ENCODE measurements at regions not wholly inside any gene's neighbourhood (a gene's known extent, or its start where the extent isn't known, plus 50 kb on each side); places are given as distances from the start of the nearest gene placed in this dataset.
A peak's percentile ranks its signal among the peaks of the same experiment; 100 is the strongest.

DNA sequence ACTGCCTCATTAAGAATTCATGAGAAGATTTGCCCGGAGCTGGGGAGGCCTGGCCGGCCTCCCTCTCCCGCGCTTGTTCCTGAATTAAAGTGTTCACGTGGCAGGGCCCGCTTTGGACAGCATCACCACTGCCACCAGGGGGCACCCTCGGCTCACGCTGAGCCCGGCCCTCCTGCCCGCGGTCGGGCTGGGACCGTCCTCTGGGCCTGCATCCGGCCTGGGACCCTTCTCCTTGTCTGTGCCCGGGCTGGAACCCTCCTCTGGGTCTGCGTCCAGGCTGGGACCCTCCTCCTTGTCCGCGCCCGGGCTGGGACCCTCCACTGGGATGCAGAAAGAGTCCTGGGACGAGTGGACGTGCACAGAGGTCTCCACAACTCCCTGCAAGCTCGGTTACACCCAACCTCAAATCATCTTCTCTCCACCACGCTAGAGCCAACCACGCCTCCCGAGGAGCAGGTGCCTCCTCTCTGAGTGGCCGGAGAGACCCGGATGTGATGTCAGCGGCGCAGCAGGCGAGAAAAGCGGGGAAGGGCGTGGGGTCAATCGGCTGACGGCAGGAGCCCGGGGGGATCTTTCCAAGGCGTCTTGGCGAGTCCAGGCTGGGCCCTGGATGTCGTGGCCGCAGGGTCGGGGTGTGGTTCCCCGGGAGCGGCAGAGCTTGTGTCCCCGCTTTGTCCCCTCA is 50.9 kb upstream of the DACT2 start (continued):
- no peak for TF ChIP-seq POLR3G (IDR thresholded peaks at IDR 0.05; ENCODE audit: extremely low read depth, insufficient read length, insufficient replicate concordance)
- TF ChIP-seq, protein P1, sequence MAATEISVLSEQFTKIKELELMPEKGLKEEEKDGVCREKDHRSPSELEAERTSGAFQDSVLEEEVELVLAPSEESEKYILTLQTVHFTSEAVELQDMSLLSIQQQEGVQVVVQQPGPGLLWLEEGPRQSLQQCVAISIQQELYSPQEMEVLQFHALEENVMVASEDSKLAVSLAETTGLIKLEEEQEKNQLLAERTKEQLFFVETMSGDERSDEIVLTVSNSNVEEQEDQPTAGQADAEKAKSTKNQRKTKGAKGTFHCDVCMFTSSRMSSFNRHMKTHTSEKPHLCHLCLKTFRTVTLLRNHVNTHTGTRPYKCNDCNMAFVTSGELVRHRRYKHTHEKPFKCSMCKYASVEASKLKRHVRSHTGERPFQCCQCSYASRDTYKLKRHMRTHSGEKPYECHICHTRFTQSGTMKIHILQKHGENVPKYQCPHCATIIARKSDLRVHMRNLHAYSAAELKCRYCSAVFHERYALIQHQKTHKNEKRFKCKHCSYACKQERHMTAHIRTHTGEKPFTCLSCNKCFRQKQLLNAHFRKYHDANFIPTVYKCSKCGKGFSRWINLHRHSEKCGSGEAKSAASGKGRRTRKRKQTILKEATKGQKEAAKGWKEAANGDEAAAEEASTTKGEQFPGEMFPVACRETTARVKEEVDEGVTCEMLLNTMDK (IDR thresholded peaks at IDR 0.05; ENCODE audit: borderline replicate concordance, insufficient read depth, low read depth, low read length, poor library complexity, severe bottlenecking), result peak; percentile 31
- peak; percentile 60 for TF ChIP-seq L3MBTL2 (IDR thresholded peaks at IDR 0.05)
- TF ChIP-seq GATAD2B (IDR thresholded peaks at IDR 0.05; ENCODE audit: borderline replicate concordance), result no peak
- TF ChIP-seq PURB (CRISPR knock-in tag; IDR thresholded peaks at IDR 0.05; ENCODE audit: low read depth), result no peak
- no peak for TF ChIP-seq ZNF133 (CRISPR knock-in tag; IDR thresholded peaks at IDR 0.05)
- peak; percentile 47; the same call in 1 of the 2 replicates for TF ChIP-seq CC2D1A (IDR thresholded peaks at IDR 0.05)
- TF ChIP-seq ZNF316 (IDR thresholded peaks at IDR 0.05), result no peak
- no peak for TF ChIP-seq HNRNPL (IDR thresholded peaks at IDR 0.05; ENCODE audit: low read depth, low read length)
- no peak for TF ChIP-seq EHMT2 (IDR thresholded peaks at IDR 0.05)
- no peak for TF ChIP-seq ZFPM2 (CRISPR knock-in tag; IDR thresholded peaks at IDR 0.05)
- TF ChIP-seq, protein P2, sequence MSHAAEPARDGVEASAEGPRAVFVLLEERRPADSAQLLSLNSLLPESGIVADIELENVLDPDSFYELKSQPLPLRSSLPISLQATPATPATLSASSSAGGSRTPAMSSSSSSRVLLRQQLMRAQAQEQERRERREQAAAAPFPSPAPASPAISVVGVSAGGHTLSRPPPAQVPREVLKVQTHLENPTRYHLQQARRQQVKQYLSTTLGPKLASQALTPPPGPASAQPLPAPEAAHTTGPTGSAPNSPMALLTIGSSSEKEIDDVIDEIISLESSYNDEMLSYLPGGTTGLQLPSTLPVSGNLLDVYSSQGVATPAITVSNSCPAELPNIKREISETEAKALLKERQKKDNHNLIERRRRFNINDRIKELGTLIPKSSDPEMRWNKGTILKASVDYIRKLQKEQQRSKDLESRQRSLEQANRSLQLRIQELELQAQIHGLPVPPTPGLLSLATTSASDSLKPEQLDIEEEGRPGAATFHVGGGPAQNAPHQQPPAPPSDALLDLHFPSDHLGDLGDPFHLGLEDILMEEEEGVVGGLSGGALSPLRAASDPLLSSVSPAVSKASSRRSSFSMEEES (CRISPR knock-in tag; IDR thresholded peaks at IDR 0.05), result no peak
- no peak for TF ChIP-seq SMARCA5 (IDR thresholded peaks at IDR 0.05)
- TF ChIP-seq RB1 (IDR thresholded peaks at IDR 0.05; ENCODE audit: low read depth), result peak; percentile 63; the same call in 1 of the 2 replicates
- no peak for TF ChIP-seq MAFF (IDR thresholded peaks at IDR 0.05; ENCODE audit: low read length)
- TF ChIP-seq, protein P3, sequence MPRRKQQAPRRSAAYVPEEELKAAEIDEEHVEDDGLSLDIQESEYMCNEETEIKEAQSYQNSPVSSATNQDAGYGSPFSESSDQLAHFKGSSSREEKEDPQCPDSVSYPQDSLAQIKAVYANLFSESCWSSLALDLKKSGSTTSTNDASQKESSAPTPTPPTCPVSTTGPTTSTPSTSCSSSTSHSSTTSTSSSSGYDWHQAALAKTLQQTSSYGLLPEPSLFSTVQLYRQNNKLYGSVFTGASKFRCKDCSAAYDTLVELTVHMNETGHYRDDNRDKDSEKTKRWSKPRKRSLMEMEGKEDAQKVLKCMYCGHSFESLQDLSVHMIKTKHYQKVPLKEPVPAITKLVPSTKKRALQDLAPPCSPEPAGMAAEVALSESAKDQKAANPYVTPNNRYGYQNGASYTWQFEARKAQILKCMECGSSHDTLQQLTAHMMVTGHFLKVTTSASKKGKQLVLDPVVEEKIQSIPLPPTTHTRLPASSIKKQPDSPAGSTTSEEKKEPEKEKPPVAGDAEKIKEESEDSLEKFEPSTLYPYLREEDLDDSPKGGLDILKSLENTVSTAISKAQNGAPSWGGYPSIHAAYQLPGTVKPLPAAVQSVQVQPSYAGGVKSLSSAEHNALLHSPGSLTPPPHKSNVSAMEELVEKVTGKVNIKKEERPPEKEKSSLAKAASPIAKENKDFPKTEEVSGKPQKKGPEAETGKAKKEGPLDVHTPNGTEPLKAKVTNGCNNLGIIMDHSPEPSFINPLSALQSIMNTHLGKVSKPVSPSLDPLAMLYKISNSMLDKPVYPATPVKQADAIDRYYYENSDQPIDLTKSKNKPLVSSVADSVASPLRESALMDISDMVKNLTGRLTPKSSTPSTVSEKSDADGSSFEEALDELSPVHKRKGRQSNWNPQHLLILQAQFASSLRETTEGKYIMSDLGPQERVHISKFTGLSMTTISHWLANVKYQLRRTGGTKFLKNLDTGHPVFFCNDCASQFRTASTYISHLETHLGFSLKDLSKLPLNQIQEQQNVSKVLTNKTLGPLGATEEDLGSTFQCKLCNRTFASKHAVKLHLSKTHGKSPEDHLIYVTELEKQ (CRISPR knock-in tag; IDR thresholded peaks at IDR 0.05), result no peak
- TF ChIP-seq RCOR1 (IDR thresholded peaks at IDR 0.05; ENCODE audit: borderline replicate concordance in 1 of 2, low read depth in 2 of 2, low read length in 2 of 2), result peak in 1 of 2 experiments; percentile 48; a peak in 1 of 4 replicates
- TF ChIP-seq ZNF354B (CRISPR knock-in tag; IDR thresholded peaks at IDR 0.05), result no peak
- TF ChIP-seq GABPA (tag; conservative IDR thresholded peaks at IDR 0.05; ENCODE audit: low read depth), result no peak
- TF ChIP-seq CREB1 (IDR thresholded peaks at IDR 0.05), result peak; percentile 32; the same call in 1 of the 2 replicates
- TF ChIP-seq CREB1 (CRISPR knock-in tag; IDR thresholded peaks at IDR 0.05), result no peak
- peak; percentile 77 for TF ChIP-seq CREM (IDR thresholded peaks at IDR 0.05; ENCODE audit: low read depth)
- no peak for TF ChIP-seq ZNF274 (IDR thresholded peaks at IDR 0.05; ENCODE audit: borderline replicate concordance, low read depth, low read length)
- no peak for TF ChIP-seq COPS2 (conservative IDR thresholded peaks at IDR 0.05)
- TF ChIP-seq FIP1L1 (IDR thresholded peaks at IDR 0.05; ENCODE audit: low read depth, low read length, poor library complexity, severe bottlenecking), result peak; percentile 48
